ENCODE measurements at regions not wholly inside any gene's neighbourhood (a gene's known extent, or its start where the extent isn't known, plus 50 kb on each side); places are given as distances from the start of the nearest gene placed in this dataset.

DNA sequence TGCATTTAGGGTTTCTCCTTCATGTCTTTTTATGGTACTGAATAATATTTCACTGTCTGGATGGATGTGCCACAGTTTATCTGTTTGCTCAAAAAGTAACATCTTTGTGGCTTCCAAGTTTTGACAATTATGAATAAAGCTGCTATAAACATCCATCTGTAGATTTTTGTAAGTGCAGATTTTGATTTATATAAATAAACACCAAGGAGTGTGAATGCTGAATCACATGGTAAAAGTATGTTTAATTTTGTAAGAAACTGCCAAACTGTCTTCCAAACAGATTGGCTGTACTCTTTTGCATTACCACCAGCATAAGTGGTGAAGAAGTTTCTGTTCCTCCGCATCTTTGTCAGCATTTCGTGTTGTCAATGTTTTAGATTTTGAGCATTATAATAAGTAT, 158.7 kb upstream of the GIMD1 start:
- TF ChIP-seq, protein P1, sequence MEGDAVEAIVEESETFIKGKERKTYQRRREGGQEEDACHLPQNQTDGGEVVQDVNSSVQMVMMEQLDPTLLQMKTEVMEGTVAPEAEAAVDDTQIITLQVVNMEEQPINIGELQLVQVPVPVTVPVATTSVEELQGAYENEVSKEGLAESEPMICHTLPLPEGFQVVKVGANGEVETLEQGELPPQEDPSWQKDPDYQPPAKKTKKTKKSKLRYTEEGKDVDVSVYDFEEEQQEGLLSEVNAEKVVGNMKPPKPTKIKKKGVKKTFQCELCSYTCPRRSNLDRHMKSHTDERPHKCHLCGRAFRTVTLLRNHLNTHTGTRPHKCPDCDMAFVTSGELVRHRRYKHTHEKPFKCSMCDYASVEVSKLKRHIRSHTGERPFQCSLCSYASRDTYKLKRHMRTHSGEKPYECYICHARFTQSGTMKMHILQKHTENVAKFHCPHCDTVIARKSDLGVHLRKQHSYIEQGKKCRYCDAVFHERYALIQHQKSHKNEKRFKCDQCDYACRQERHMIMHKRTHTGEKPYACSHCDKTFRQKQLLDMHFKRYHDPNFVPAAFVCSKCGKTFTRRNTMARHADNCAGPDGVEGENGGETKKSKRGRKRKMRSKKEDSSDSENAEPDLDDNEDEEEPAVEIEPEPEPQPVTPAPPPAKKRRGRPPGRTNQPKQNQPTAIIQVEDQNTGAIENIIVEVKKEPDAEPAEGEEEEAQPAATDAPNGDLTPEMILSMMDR (IDR thresholded peaks at IDR 0.05) = no peak
- TF ChIP-seq EZH2 (IDR thresholded peaks at IDR 0.05; ENCODE audit: borderline replicate concordance, insufficient read depth, low read depth, low read length, poor library complexity, severe bottlenecking) = no peak

Data from B cell (primary cell).